Lung (tissue), 11 donors: ENCODE measurements at regions not wholly inside any gene's neighbourhood (a gene's known extent, or its start where the extent isn't known, plus 50 kb on each side); places are given as distances from the start of the nearest gene placed in this dataset.

ENCODE experiments used
- ATAC-seq: fragments of 200-7000 bp; cut with Tn5 transposase; one replicate; pipeline ENCODE4 v1.9.1; 2020; ENCODE audit warnings: moderate number of reproducible peaks; ENCODE audit not compliant: insufficient read depth, low FRiP score
- DNase-seq, 3 donors: peaks; one replicate each; pipeline ENCODE4 v3.0.0-alpha.2; 2013 to 2017
- H3K27ac ChIP-seq, 2 donors: one replicate each; pipeline ENCODE4 v1.5.1; 2013; ENCODE audit warnings: mild to moderate bottlenecking in 2 of 2, moderate library complexity in 2 of 2, control low read depth in 1 of 2, inconsistent platforms in 1 of 2, low read depth in 1 of 2, low read length in 1 of 2
- H3K27me3 ChIP-seq, 3 donors: one replicate each; pipeline ENCODE4 v1.5.1; 2013; ENCODE audit warnings: low read length in 2 of 3; ENCODE audit not compliant: control insufficient read depth in 3 of 3, insufficient read depth in 3 of 3
- H3K36me3 ChIP-seq, 4 donors: one replicate each; pipeline ENCODE4 v1.5.1; 2013; ENCODE audit warnings: low read length in 4 of 4, mild to moderate bottlenecking in 1 of 4, moderate library complexity in 1 of 4; ENCODE audit not compliant: control insufficient read depth in 4 of 4, insufficient read depth in 4 of 4
- H3K4me1 ChIP-seq, 5 donors: one replicate each; pipeline ENCODE4 v1.5.1; 2013; ENCODE audit warnings: low read length in 5 of 5, mild to moderate bottlenecking in 2 of 5, moderate library complexity in 1 of 5; ENCODE audit not compliant: control insufficient read depth in 5 of 5, insufficient read depth in 5 of 5
- H3K4me3 ChIP-seq: one replicate; pipeline ENCODE4 v1.5.1; 2013; ENCODE audit warnings: mild to moderate bottlenecking, control low read depth, moderate library complexity
- H3K9ac ChIP-seq, 2 donors: one replicate each; pipeline ENCODE4 v1.5.1; 2013; ENCODE audit warnings: low read length in 2 of 2, control low read depth in 1 of 2; ENCODE audit not compliant: insufficient read depth in 1 of 2
- H3K9me3 ChIP-seq, 4 donors: one replicate each; pipeline ENCODE4 v1.5.1; 2013; ENCODE audit warnings: low read length in 3 of 4, mild to moderate bottlenecking in 1 of 4, moderate library complexity in 1 of 4; ENCODE audit not compliant: control insufficient read depth in 4 of 4, insufficient read depth in 3 of 4
- CTCF ChIP-seq: IDR thresholded peaks from 2 replicates; pipeline ENCODE4 v1.5.1; 2012; ENCODE audit warnings: mild to moderate bottlenecking; ENCODE audit errors: control extremely low read depth, extremely low read depth
- WGBS, 2 donors: extraction: QIAGEN DNeasy Blood & Tissue Kit; methylation state at CpG; one replicate each; pipeline ENCODE4 v1.1.7; 2013; 5-methylcytosine and 5-hydroxymethylcytosine counted together
- donor health status: control.
- donor health status: control.
- donor health status: Bipolar disorder and iron deficiency.
- donor health status: healthy.
- donor health status: DM: yes; HTN: yes; CAD: no.

- Histone ChIP-seq H3K4me1 (no peaks in the 10 kb centered on the region), H3K9me3 (no peaks in the 10 kb centered on the region), H3K27ac (no peak overlapping the region), H3K4me3 (no peak overlapping the region), H3K9ac (no peak overlapping the region), H3K36me3 (no peaks in the 10 kb centered on the region), H3K27me3 (no peaks in the 10 kb centered on the region)
- ATAC-seq (no peak), DNase-seq (no peak)
- no peak for TF ChIP-seq CTCF
Measured at GRCh38 chr2:228479014-228479413, 297.5 kb upstream of the SPHKAP start.

- Histone ChIP-seq H3K4me3 (no peak overlapping the region), H3K9ac (no peak overlapping the region), H3K27ac (no peak overlapping the region), H3K36me3 (no peaks in the 10 kb centered on the region), H3K4me1 (no peaks in the 10 kb centered on the region), H3K9me3 (no peaks in the 10 kb centered on the region), H3K27me3 (no peaks in the 10 kb centered on the region)
- DNase-seq (no peak), ATAC-seq (no peak)
- no peak for TF ChIP-seq CTCF
- 37 to 62% methylated on average over 2 of the region's 2 CpGs for WGBS, 2 donors
Measured at GRCh38 chr2:228474466-228474865, 293.0 kb upstream of the SPHKAP start.

GRCh38 chr2:228469721-228470120 is 288.2 kb upstream of the SPHKAP start:
- Histone ChIP-seq H3K4me1 (peaks cover 0 to 3% (median 0%) of the 10 kb centered on the region in 5 donors), H3K9me3 (no peaks in the 10 kb centered on the region), H3K36me3 (no peaks in the 10 kb centered on the region), H3K4me3 (no peak overlapping the region), H3K9ac (no peak overlapping the region), H3K27ac (no peak overlapping the region), H3K27me3 (no peaks in the 10 kb centered on the region)
- ATAC-seq (no peak), DNase-seq (no peak)
- TF ChIP-seq CTCF, result no peak

GRCh38 chr2:228466851-228467250 is 285.4 kb upstream of the SPHKAP start:
- Histone ChIP-seq H3K27me3 (no peaks in the 10 kb centered on the region), H3K9ac (no peak overlapping the region), H3K4me1 (peaks cover 0 to 3% (median 0%) of the 10 kb centered on the region in 5 donors), H3K27ac (no peak overlapping the region), H3K4me3 (no peak overlapping the region), H3K36me3 (no peaks in the 10 kb centered on the region), H3K9me3 (no peaks in the 10 kb centered on the region)
- DNase-seq, result no peak
- ATAC-seq, result no peak
- WGBS, 2 donors, result 71 to 78% methylated on average over 2 of the region's 2 CpGs
- no peak for TF ChIP-seq CTCF
